GM12874 (cell line): ENCODE measurements at regions not wholly inside any gene's neighbourhood (a gene's known extent, or its start where the extent isn't known, plus 50 kb on each side); places are given as distances from the start of the nearest gene placed in this dataset.

Experiments used
- TF ChIP-seq, protein P1 (sequence below): IDR thresholded peaks from 2 replicates; pipeline ENCODE4 v1.5.1; 2011; ENCODE audit warnings: low read depth, mild to moderate bottlenecking, control low read depth, low read length, moderate library complexity; ENCODE audit not compliant: insufficient read depth

GRCh38 chr12:93016752-93017350, 87.8 kb upstream of the EEA1 start:
- TF ChIP-seq, protein P1, sequence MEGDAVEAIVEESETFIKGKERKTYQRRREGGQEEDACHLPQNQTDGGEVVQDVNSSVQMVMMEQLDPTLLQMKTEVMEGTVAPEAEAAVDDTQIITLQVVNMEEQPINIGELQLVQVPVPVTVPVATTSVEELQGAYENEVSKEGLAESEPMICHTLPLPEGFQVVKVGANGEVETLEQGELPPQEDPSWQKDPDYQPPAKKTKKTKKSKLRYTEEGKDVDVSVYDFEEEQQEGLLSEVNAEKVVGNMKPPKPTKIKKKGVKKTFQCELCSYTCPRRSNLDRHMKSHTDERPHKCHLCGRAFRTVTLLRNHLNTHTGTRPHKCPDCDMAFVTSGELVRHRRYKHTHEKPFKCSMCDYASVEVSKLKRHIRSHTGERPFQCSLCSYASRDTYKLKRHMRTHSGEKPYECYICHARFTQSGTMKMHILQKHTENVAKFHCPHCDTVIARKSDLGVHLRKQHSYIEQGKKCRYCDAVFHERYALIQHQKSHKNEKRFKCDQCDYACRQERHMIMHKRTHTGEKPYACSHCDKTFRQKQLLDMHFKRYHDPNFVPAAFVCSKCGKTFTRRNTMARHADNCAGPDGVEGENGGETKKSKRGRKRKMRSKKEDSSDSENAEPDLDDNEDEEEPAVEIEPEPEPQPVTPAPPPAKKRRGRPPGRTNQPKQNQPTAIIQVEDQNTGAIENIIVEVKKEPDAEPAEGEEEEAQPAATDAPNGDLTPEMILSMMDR: no peak

DNA sequence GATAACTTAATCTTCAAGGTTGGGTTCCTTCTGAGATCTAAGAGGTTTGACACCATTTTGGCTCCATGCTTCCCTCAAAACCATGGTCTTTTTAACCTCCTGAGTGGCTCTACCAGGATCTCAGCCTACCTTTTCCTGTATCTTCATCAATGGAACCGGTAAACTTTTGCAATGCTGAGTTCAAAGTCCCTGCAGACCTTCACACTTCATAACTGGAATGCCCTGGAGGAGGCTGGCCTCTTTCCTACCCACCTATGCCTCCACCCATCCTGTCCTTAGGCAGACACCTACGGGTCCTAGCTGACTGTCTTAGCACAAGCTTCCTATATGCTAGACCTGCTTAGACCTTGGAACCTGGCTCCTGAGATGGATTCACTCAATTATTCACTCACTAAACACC, 89.5 kb upstream of the EEA1 start:
- TF ChIP-seq, protein P1: no peak

GRCh38 chr12:93019212-93019927, 90.3 kb upstream of the EEA1 start:
- TF ChIP-seq, protein P1: no peak

DNA sequence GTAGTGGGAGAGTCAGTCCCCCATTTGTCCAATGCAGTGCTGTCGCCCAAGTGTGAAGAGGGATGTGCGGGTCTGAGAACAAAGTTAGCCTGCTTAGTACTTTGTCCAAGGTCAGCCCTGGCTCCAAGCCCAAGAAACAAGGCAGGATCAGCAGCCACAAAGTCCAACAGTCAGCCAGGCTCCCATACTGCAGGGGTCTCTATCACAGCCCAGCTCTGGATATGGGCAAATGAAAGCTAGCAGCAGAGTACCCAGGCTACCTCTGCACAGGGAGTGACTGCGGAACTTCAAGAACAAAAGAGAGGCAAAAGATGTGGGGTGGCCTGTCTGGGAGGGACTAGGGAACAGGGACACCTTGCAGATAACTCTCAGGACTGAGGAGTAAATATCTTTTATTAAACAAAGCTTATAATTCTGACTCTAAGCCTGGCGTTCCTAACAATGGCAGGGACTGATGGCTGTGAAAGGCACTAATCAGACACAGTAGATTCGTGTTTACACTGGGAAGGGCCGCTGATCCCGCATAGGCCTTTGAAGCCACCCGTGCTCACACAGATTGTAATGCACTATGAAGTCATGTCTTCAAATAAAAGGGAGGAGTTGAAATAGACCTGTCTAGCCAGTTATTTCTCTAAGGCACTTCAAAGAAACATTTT, 91.0 kb upstream of the EEA1 start:
- TF ChIP-seq, protein P1: no peak

GRCh38 chr12:93020631-93021597, 91.8 kb upstream of the EEA1 start:
- TF ChIP-seq, protein P1: no peak

- TF ChIP-seq, protein P1: no peak
These were observed 93.7 kb upstream of the EEA1 start for GRCh38 chr12:93022603-93023340.
